Left ventricle myocardium inferior (tissue), 1 donor: ENCODE measurements at regions not wholly inside any gene's neighbourhood (a gene's known extent, or its start where the extent isn't known, plus 50 kb on each side); places are given as distances from the start of the nearest gene placed in this dataset.
"Not testable (repeated sequence)": the region's sequence is repeated elsewhere in the genome, so short reads cannot be mapped to it uniquely, and the experiment has no call there.

Experiments
- DNase-seq: peaks from one replicate; pipeline ENCODE4 v3.0.0-alpha.2; 2020
- H3K27ac ChIP-seq: fragments of 200-600 bp; replicated peaks from 2 replicates; pipeline ENCODE4 v1.8.0; 2021
- H3K27me3 ChIP-seq: fragments of 200-600 bp; 2 replicates; pipeline ENCODE4 v1.8.0; 2021; ENCODE audit warnings: low read depth
- H3K36me3 ChIP-seq: fragments of 200-600 bp; 2 replicates; pipeline ENCODE4 v1.8.0; 2021
- H3K4me1 ChIP-seq: fragments of 200-600 bp; 2 replicates; pipeline ENCODE4 v1.8.0; 2021
- H3K4me3 ChIP-seq: fragments of 200-600 bp; 2 replicates; pipeline ENCODE4 v1.8.0; 2021; ENCODE audit warnings: mild to moderate bottlenecking, moderate library complexity
- H3K9me3 ChIP-seq: fragments of 200-600 bp; replicated peaks from 2 replicates; pipeline ENCODE4 v1.8.0; 2021
- intact Hi-C: fragments of 100-400 bp; cut with micrococcal nuclease; formaldehyde crosslinking; loops from one replicate; pipeline ENCODE4 v1.11.0; 2022
- TF ChIP-seq, protein P1 (sequence below): fragments of 200-600 bp; IDR thresholded peaks from 2 replicates; pipeline ENCODE4 v1.8.0; 2021; ENCODE audit warnings: antibody characterized with exemption, mild to moderate bottlenecking, borderline replicate concordance
- donor health status: DM: no; HTN: yes; CAD: no; lungs with severe emphysema.

DNA sequence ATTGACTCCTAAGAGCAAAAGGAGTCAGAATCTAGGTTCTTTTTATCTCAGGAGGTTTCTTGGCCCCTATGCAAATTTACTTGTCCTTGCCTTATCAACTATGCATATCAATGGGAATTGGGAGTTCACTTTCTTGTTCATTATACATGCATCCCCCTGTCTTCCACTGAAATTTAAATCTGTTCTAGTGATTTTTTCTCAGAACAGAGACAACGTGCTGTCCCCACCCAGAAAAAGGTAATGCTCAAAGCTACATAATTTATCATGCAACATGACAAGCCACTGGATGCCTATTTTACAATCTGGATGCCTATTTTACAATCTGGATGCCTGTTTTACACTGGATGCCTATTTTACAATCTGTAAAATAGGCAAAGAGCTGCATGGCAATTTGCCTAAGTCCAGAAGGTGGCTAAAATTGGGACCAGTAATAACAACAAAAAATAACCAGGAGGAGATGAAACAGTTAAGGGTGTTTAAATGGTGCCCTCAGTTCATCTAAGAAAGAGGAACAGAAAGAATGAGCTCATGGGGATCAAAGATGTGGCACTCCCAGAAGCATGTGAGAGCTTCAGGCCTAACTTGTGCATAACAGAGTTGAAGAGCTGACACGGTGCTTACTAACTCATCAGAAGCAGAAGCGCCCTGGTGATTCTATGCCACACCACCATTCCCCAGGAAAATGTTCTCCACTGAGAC lies 537.8 kb upstream of the BOD1L1 start:
- Histone ChIP-seq H3K9me3 (no peaks in the 10 kb centered on the region), H3K27me3 (no peaks in the 10 kb centered on the region), H3K27ac (no peak overlapping the region), H3K4me1 (peaks cover 12% of the 10 kb centered on the region), H3K4me3 (no peak overlapping the region), H3K36me3 (no peaks in the 10 kb centered on the region)
- TF ChIP-seq, protein P1, sequence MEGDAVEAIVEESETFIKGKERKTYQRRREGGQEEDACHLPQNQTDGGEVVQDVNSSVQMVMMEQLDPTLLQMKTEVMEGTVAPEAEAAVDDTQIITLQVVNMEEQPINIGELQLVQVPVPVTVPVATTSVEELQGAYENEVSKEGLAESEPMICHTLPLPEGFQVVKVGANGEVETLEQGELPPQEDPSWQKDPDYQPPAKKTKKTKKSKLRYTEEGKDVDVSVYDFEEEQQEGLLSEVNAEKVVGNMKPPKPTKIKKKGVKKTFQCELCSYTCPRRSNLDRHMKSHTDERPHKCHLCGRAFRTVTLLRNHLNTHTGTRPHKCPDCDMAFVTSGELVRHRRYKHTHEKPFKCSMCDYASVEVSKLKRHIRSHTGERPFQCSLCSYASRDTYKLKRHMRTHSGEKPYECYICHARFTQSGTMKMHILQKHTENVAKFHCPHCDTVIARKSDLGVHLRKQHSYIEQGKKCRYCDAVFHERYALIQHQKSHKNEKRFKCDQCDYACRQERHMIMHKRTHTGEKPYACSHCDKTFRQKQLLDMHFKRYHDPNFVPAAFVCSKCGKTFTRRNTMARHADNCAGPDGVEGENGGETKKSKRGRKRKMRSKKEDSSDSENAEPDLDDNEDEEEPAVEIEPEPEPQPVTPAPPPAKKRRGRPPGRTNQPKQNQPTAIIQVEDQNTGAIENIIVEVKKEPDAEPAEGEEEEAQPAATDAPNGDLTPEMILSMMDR, result no peak
- DNase-seq, result no peak
- intact Hi-C loops, result no loop called here

DNA sequence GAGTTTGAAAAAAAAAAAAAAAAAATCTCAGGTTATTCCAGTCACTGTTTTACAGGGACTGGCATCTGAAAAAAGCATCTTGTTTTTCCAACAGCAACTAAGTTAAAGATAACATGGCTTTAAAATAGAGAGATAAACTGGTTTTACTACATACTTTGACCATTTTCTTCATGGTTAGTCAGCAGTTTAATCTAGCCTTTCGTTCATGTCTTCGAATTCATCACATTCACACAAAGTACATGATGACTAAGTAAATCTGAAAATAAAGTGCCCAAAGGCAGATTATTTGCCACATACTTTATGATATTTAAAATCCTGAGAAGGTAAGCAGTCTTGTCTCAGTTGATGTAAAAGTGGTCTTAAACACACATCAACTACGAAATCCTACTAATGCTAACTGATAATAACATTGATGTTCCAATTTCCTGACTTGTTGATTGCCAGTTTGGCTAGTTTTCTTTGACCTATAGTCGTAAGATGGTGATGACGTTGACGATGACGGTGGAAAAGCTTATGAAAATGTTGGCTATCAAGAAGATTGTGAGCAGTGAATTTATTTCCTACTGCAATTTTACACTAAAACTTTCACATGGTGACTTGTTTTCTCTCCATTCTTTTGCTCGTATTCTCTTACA lies 540.5 kb upstream of the BOD1L1 start:
- no peak overlapping the region for H3K4me3 ChIP-seq
- H3K9me3 ChIP-seq, result no peaks in the 10 kb centered on the region
- TF ChIP-seq, protein P1, result no peak
- H3K27me3 ChIP-seq, result no peaks in the 10 kb centered on the region
- DNase-seq, result no peak
- no peak overlapping the region for H3K27ac ChIP-seq
- H3K36me3 ChIP-seq, result no peaks in the 10 kb centered on the region
- H3K4me1 ChIP-seq, result peaks cover 12% of the 10 kb centered on the region
- intact Hi-C loops, result no loop called here

- Histone ChIP-seq H3K4me1 (peaks cover 12% of the 10 kb centered on the region), H3K27ac (no peak overlapping the region), H3K9me3 (no peaks in the 10 kb centered on the region), H3K27me3 (no peaks in the 10 kb centered on the region), H3K36me3 (no peaks in the 10 kb centered on the region), H3K4me3 (no peak overlapping the region)
- TF ChIP-seq, protein P1, result no peak
- intact Hi-C loops, result no loop called here
- peak; percentile 18 for DNase-seq
These were observed 541.4 kb upstream of the BOD1L1 start for GRCh38 chr4:14168919-14169318.

- intact Hi-C loops, result no loop called here
- Histone ChIP-seq H3K27ac (no peak overlapping the region), H3K9me3 (no peaks in the 10 kb centered on the region), H3K27me3 (no peaks in the 10 kb centered on the region), H3K4me1 (peaks cover 12% of the 10 kb centered on the region), H3K4me3 (no peak overlapping the region), H3K36me3 (no peaks in the 10 kb centered on the region)
- TF ChIP-seq, protein P1, result no peak
- no peak for DNase-seq
These were observed 541.9 kb upstream of the BOD1L1 start for GRCh38 chr4:14169460-14169859.

DNA sequence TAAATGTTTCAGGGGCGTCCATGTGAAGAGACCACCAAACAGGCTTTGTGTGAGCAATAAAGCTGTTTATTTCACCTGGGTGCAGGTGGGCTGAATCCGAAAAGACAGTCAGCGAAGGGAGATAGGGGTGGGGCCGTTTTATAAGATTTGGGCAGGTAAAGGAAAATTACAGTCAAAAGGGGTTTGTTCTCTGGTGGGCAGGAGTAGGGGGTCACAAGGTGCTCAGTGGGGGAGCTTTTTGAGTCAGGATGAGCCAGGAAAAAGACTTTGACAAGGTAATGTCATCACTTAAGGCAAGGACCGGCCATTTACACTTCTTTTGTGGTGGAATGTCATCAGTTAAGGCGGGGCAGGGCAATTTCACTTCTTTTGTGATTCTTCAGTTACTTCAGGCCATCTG lies 542.4 kb upstream of the BOD1L1 start:
- H3K27me3 ChIP-seq, DNase-seq, H3K4me3 ChIP-seq, H3K9me3 ChIP-seq, H3K36me3 ChIP-seq, H3K27ac ChIP-seq, intact Hi-C loops: not testable (repeated sequence)
- peaks cover 12% of the 10 kb centered on the region for H3K4me1 ChIP-seq

DNA sequence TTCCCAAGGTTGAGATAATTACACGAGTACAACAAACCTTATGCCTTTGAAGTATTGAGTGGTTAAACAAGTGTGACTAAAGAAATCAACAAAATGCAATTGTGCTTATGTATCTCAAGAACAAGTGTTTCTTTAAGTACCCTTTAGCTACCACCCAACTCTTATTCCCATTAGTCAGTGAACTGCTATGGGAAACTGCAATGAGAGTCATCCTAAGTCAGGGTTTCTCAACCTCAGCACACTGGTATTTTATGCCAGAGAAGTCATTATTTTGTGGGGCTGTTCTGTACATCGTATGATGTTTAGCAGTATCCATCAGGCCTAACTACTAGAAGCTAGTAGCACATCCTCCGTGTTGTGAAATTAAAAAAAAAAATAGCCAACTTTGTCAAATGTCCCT lies 549.1 kb upstream of the BOD1L1 start:
- no peak overlapping the region for H3K4me3 ChIP-seq
- no peaks in the 10 kb centered on the region for H3K27me3 ChIP-seq
- no peaks in the 10 kb centered on the region for H3K36me3 ChIP-seq
- H3K27ac ChIP-seq, result no peak overlapping the region
- no peak for DNase-seq
- TF ChIP-seq, protein P1, result no peak
- H3K4me1 ChIP-seq, result peaks cover 21% of the 10 kb centered on the region
- no peaks in the 10 kb centered on the region for H3K9me3 ChIP-seq
- intact Hi-C loops, result no loop called here
